Stomach (tissue), 8 donors: ENCODE measurements at regions not wholly inside any gene's neighbourhood (a gene's known extent, or its start where the extent isn't known, plus 50 kb on each side); places are given as distances from the start of the nearest gene placed in this dataset.

ENCODE experiments used
- DNase-seq, 2 donors: peaks; one replicate each; pipeline versions ENCODE4 v3.0.0 to v3.0.0-alpha.2; 2013 to 2019
- H3K27ac ChIP-seq, 5 donors: fragments of 200-600 bp in 4 of 5; sonication (generic) in 4 of 5; one replicate each; pipeline ENCODE4 v1.5.1; 2013 to 2019; ENCODE audit warnings: mild to moderate bottlenecking in 1 of 5, moderate library complexity in 1 of 5
- H3K27me3 ChIP-seq, 3 donors: fragments of 200-600 bp; sonication (generic); one replicate each; pipeline ENCODE4 v1.5.1; 2017 to 2019; ENCODE audit warnings: mixed run types in 1 of 3
- H3K36me3 ChIP-seq, 4 donors: fragments of 200-600 bp; sonication (generic); 1 replicate in 3 of 4; 2 replicates in 1 of 4; pipeline ENCODE4 v1.5.1; 2016 to 2019
- H3K4me1 ChIP-seq, 4 donors: fragments of 200-600 bp; sonication (generic); one replicate each; pipeline ENCODE4 v1.5.1; 2016 to 2019
- H3K4me3 ChIP-seq, 4 donors: fragments of 200-600 bp; sonication (generic) in 3 of 4; one replicate each; pipeline ENCODE4 v1.5.1; 2016 to 2019; ENCODE audit warnings: mild to moderate bottlenecking in 1 of 4
- H3K9me3 ChIP-seq, 4 donors: fragments of 200-600 bp; sonication (generic); one replicate each; pipeline ENCODE4 v1.5.1; 2016 to 2019
- EP300 ChIP-seq: sonication (generic); formaldehyde crosslinking; IDR thresholded peaks from one replicate; pipeline ENCODE4 v1.6.1; 2017; ENCODE audit warnings: antibody characterized with exemption
- POLR2A ChIP-seq, 4 donors: fragments of 450-650 bp; IDR thresholded peaks; one replicate each; pipeline ENCODE4 v1.6.1; 2016; ENCODE audit warnings: antibody characterized with exemption in 4 of 4, control low read depth in 2 of 4, mild to moderate bottlenecking in 1 of 4, moderate library complexity in 1 of 4
- POLR2AphosphoS5 ChIP-seq, 3 donors: sonication (generic); formaldehyde crosslinking; IDR thresholded peaks; one replicate each; pipeline ENCODE4 v1.6.1; 2016; ENCODE audit warnings: antibody characterized with exemption in 3 of 3
- WGBS, 5 donors: extraction: QIAGEN DNeasy Blood & Tissue Kit in 3 of 5; methylation state at CpG; one replicate each; pipeline versions ENCODE4 v1.1.5 to v1.1.7; 2013 to 2018; 5-methylcytosine and 5-hydroxymethylcytosine counted together
- intact Hi-C: fragments of 100-400 bp; cut with DNase I; formaldehyde crosslinking; loops from one replicate; pipeline ENCODE4 v1.15.1; 2023; ENCODE audit warnings: low total_unique reads
- TF ChIP-seq, protein P1 (sequence below), 7 experiments: fragments of 450-650 bp in 4 of 7; fragments of 200-600 bp in 3 of 7; sonication (generic) in 3 of 7; IDR thresholded peaks; one replicate each; pipeline ENCODE4 v1.5.1; 2016 to 2019; ENCODE audit warnings: antibody characterized with exemption in 7 of 7, control low read depth in 2 of 7, mild to moderate bottlenecking in 1 of 7
- donor health status: healthy with polysubstance abuse.
- donor health status: Bipolar disorder and iron deficiency.
- donor health status: healthy.

DNA sequence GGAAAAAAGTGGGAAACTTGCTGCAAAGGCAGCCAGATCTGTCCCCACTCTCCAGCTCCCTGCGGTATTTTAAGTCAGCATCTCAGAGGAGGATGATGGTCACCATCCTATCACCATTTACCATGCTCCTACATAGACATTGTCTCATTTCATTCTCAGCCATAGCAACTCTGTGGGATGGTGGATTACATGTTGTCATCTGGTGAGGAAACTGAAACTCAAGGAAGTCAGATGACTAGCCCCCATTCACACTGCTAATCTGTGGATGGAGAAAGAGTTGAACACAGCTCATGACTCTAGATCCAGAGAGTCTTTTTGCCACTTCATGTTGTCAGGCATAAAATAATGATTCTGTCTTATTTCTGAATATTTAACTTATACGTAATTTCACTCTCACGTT lies 323.5 kb downstream of the PTTG2 start:
- peaks cover 0 to 25% (median 14%) of the 10 kb centered on the region in 4 donors for H3K4me1 ChIP-seq
- 80 to 94% (median 89%) methylated on average over 3 of the region's 3 CpGs for WGBS, 5 donors
- H3K27ac ChIP-seq: no peak overlapping the region
- H3K4me3 ChIP-seq: no peak overlapping the region
- no peaks in the 10 kb centered on the region for H3K36me3 ChIP-seq
- TF ChIP-seq POLR2A (IDR thresholded peaks at IDR 0.05): no peak
- TF ChIP-seq EP300: no peak
- no peak for TF ChIP-seq POLR2AphosphoS5 (IDR thresholded peaks at IDR 0.05)
- TF ChIP-seq, protein P1, sequence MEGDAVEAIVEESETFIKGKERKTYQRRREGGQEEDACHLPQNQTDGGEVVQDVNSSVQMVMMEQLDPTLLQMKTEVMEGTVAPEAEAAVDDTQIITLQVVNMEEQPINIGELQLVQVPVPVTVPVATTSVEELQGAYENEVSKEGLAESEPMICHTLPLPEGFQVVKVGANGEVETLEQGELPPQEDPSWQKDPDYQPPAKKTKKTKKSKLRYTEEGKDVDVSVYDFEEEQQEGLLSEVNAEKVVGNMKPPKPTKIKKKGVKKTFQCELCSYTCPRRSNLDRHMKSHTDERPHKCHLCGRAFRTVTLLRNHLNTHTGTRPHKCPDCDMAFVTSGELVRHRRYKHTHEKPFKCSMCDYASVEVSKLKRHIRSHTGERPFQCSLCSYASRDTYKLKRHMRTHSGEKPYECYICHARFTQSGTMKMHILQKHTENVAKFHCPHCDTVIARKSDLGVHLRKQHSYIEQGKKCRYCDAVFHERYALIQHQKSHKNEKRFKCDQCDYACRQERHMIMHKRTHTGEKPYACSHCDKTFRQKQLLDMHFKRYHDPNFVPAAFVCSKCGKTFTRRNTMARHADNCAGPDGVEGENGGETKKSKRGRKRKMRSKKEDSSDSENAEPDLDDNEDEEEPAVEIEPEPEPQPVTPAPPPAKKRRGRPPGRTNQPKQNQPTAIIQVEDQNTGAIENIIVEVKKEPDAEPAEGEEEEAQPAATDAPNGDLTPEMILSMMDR (IDR thresholded peaks at IDR 0.05): no peak
- DNase-seq: no peak
- H3K27me3 ChIP-seq: no peaks in the 10 kb centered on the region
- intact Hi-C loops: no loop called here
- no peaks in the 10 kb centered on the region for H3K9me3 ChIP-seq

GRCh38 chr4:38284294-38285030 lies 324.3 kb downstream of the PTTG2 start:
- Histone ChIP-seq H3K9me3 (no peaks in the 10 kb centered on the region), H3K27me3 (no peaks in the 10 kb centered on the region), H3K4me3 (no peak overlapping the region), H3K4me1 (peaks cover 0 to 20% (median 11%) of the 10 kb centered on the region in 4 donors), H3K27ac (no peak overlapping the region), H3K36me3 (no peaks in the 10 kb centered on the region)
- DNase-seq: no peak
- 68 to 85% (median 77%) methylated on average over 2 of the region's 2 CpGs for WGBS, 5 donors
- TF ChIP-seq POLR2AphosphoS5 (IDR thresholded peaks at IDR 0.05): no peak
- TF ChIP-seq POLR2A (IDR thresholded peaks at IDR 0.05): no peak
- TF ChIP-seq EP300: no peak
- TF ChIP-seq, protein P1 (IDR thresholded peaks at IDR 0.05): no peak
- intact Hi-C loops: no loop called here

GRCh38 chr4:38287101-38287851 lies 327.1 kb downstream of the PTTG2 start:
- Histone ChIP-seq H3K27me3 (no peaks in the 10 kb centered on the region), H3K9me3 (no peaks in the 10 kb centered on the region), H3K36me3 (no peaks in the 10 kb centered on the region), H3K4me1 (no peaks in the 10 kb centered on the region), H3K4me3 (no peak overlapping the region), H3K27ac (no peak overlapping the region)
- DNase-seq: no peak
- 84 to 89% (median 87%) methylated on average over 10 of the region's 10 CpGs for WGBS, 5 donors
- no peak for TF ChIP-seq EP300
- TF ChIP-seq, protein P1 (IDR thresholded peaks at IDR 0.05): no peak
- no peak for TF ChIP-seq POLR2AphosphoS5 (IDR thresholded peaks at IDR 0.05)
- no peak for TF ChIP-seq POLR2A (IDR thresholded peaks at IDR 0.05)
- intact Hi-C loops: no loop called here

DNA sequence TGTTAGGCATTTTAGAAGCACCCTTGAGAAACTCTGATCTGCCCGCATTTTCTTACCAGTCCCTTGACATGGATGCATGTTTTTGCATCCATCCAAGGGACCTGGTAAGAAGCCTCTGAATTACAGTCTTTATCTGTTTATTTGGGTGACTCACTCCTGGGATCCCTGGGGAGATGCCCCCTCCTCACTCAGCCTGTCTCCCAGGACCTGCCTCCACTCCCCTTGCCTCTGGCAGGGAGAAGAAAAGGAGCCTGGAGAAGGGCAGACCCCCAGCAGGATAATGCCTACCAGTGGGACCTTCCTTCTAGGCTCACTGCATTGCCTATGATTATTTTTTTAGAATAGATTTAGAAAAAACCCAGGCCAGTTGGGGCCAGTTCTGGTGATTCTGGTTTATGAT lies 329.4 kb downstream of the PTTG2 start:
- peaks cover 0 to 16% (median 14%) of the 10 kb centered on the region in 4 donors for H3K9me3 ChIP-seq
- no peak overlapping the region for H3K27ac ChIP-seq
- WGBS, 5 donors: 84 to 96% (median 92%) methylated on average over 1 of the region's 1 CpG
- intact Hi-C loops: no loop called here
- no peak for DNase-seq
- TF ChIP-seq POLR2AphosphoS5 (IDR thresholded peaks at IDR 0.05) (no peak), EP300 (no peak)
- no peaks in the 10 kb centered on the region for H3K4me1 ChIP-seq
- no peaks in the 10 kb centered on the region for H3K36me3 ChIP-seq
- H3K27me3 ChIP-seq: no peaks in the 10 kb centered on the region
- no peak overlapping the region for H3K4me3 ChIP-seq

GRCh38 chr4:38290366-38290765 lies 330.2 kb downstream of the PTTG2 start:
- no peak overlapping the region for H3K4me3 ChIP-seq
- H3K36me3 ChIP-seq: no peaks in the 10 kb centered on the region
- no peaks in the 10 kb centered on the region for H3K27me3 ChIP-seq
- intact Hi-C loops: no loop called here
- peaks cover 0 to 17% (median 14%) of the 10 kb centered on the region in 4 donors for H3K9me3 ChIP-seq
- no peaks in the 10 kb centered on the region for H3K4me1 ChIP-seq
- TF ChIP-seq, protein P1 (IDR thresholded peaks at IDR 0.05): no peak
- no peak for TF ChIP-seq POLR2AphosphoS5 (IDR thresholded peaks at IDR 0.05)
- TF ChIP-seq EP300: no peak
- no peak for TF ChIP-seq POLR2A (IDR thresholded peaks at IDR 0.05)
- 73 to 81% (median 79%) methylated on average over 3 of the region's 3 CpGs for WGBS, 5 donors
- DNase-seq: no peak
- H3K27ac ChIP-seq: no peak overlapping the region
